Motor neuron (in vitro differentiated cells): ENCODE measurements at regions not wholly inside any gene's neighbourhood (a gene's known extent, or its start where the extent isn't known, plus 50 kb on each side); places are given as distances from the start of the nearest gene placed in this dataset.
"Not testable (repeated sequence)": the region's sequence is repeated elsewhere in the genome, so short reads cannot be mapped to it uniquely, and the experiment has no call there.

Source experiments
- ATAC-seq, 8 experiments: fragments of 200-7000 bp; cut with Tn5 transposase; replicated peaks in 6 of 8; 2 replicates each; pipeline ENCODE4 v1.8.0; 2021; ENCODE audit warnings: mild to moderate bottlenecking in 8 of 8, moderate library complexity in 8 of 8
- H3K27ac ChIP-seq, 2 donors: fragments of 250-450 bp; sonication (Bioruptor Pico); 2 replicates each; pipeline ENCODE4 v1.9.0; 2021; ENCODE audit warnings: antibody characterized with exemption in 2 of 2, mild to moderate bottlenecking in 2 of 2, moderate library complexity in 1 of 2
- H3K4me1 ChIP-seq, 2 donors: fragments of 250-450 bp; sonication (Bioruptor Pico); replicated peaks in 1 of 2; 2 replicates each; pipeline ENCODE4 v1.6.1; 2021; ENCODE audit warnings: antibody characterized with exemption in 2 of 2, mild to moderate bottlenecking in 2 of 2, moderate library complexity in 1 of 2
- H3K4me3 ChIP-seq, 5 donors: fragments of 250-450 bp; sonication (Bioruptor Pico); 2 replicates each; pipeline ENCODE4 v1.9.0; 2021; ENCODE audit warnings: antibody characterized with exemption in 5 of 5, mild to moderate bottlenecking in 5 of 5, moderate library complexity in 4 of 5
- WGBS, 10 experiments: fragments of 450-650 bp; shearing (Covaris generic); methylation state at CpG; one replicate each; pipeline ENCODE4 v1.0.0; 2022; 5-methylcytosine and 5-hydroxymethylcytosine counted together
- in situ Hi-C, 9 experiments: fragments of 400-800 bp; cut with MboI; loops; one replicate each; pipeline ENCODE4 v1.15.0; 2021; ENCODE audit warnings: low sequenced_read_pairs in 9 of 9, low pct_unique_long_range_greater_than_20kb in 2 of 9; ENCODE audit not compliant: unreplicated experiment in 9 of 9

- in situ Hi-C loops, result no loop called here
- H3K4me3 ChIP-seq, result no peak overlapping the region
- 0 to 93% (median 73%) methylated on average over 1 to 3 of the region's 4 CpGs for WGBS, 10 experiments
- ATAC-seq, result no peak
- no peak overlapping the region for H3K27ac ChIP-seq
- H3K4me1 ChIP-seq, result peaks cover 0 to 7% of the 10 kb centered on the region in 2 donors
These were observed 487.2 kb downstream of the SPATA31D1 start for GRCh38 chr9:82475584-82476301.

DNA sequence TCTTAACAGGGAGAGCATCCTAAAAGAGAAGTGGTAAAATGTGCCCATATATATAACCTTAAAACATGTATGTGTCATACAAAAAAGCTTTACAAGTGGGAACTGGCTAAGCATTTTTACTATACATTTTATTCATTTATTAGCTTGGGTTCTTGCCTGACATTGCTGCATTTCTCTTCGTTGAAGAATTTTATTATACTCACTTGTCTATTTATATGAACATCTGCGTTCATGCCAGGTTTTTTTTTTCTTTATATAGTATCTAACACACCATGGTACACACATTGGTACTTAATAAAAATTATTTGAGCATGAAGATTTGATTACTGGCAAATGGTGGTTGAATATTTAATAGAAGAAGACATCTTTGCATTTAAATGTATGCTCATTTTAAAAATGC lies 492.3 kb downstream of the SPATA31D1 start:
- no peak for ATAC-seq
- Histone ChIP-seq H3K4me1 (peaks cover 2 to 7% of the 10 kb centered on the region in 2 donors), H3K27ac (no peak overlapping the region), H3K4me3 (no peak overlapping the region)
- in situ Hi-C loops, result no loop called here
- WGBS, 10 experiments, result 20 to 90% (median 71%) methylated on average over 1 to 2 of the region's 2 CpGs

GRCh38 chr9:82487935-82488312 lies 499.4 kb downstream of the SPATA31D1 start:
- in situ Hi-C loops, result no loop called here
- ATAC-seq, result peak in 3 of 8 experiments; percentile 55 to 72 (median 56)

GRCh38 chr9:82488313-82489200 lies 500.0 kb downstream of the SPATA31D1 start:
- Histone ChIP-seq H3K27ac (no peak overlapping the region), H3K4me1 (peaks cover 20 to 23% of the 10 kb centered on the region in 2 donors), H3K4me3 (no peak overlapping the region)
- in situ Hi-C loops, result no loop called here
- peak; percentile 23 to 76 (median 49) for ATAC-seq
- WGBS, 10 experiments, result 0 to 90% (median 39%) methylated on average over 2 to 8 of the region's 8 CpGs

More at GRCh38 chr9:82487935-82488312, 499.4 kb downstream of the SPATA31D1 start:
- no peak overlapping the region for H3K4me3 ChIP-seq
- WGBS, 10 experiments, result 0 to 100% (median 80%) methylated on average over 1 to 2 of the region's 2 CpGs; no CpG with 5 or more reads in 1 of the 10 experiments
- no peak overlapping the region for H3K27ac ChIP-seq
- H3K4me1 ChIP-seq, result peaks cover 20 to 25% of the 10 kb centered on the region in 2 donors

DNA sequence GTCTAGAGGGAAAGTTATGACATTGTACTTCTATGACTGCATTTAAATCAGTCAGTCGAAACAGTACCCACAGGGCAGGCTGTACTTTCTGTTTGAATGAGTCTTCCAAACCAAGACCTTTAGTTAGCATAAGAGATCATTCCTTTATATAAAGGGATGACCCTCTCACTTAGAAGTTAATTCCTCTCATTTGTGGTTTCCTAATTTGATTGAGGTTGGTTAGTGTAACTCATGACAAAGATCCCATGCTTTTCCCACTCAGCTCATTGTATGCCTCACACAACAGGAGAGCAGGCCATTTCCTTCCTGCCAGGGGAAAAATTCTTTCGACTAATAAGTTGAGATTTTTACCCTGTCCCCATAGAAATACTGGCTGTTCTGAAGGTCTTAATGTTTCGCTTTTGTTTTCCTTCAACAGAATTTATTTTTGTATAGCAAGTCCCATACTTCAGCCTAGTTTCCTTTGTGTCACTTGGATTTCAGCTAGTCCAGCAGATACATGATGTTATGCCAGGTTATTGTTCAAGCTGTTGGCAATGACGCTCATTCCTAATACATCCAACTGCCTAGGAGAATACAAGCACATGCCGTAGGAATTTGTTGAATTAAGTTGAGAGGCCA lies 500.7 kb downstream of the SPATA31D1 start:
- WGBS, 10 experiments, result 12 to 81% (median 63%) methylated on average over 2 to 5 of the region's 5 CpGs
- Histone ChIP-seq H3K27ac (no peak overlapping the region), H3K4me1 (peaks cover 20 to 22% of the 10 kb centered on the region in 2 donors), H3K4me3 (no peak overlapping the region)
- in situ Hi-C loops, result no loop called here
- peak in 6 of 8 experiments; percentile 35 to 86 (median 72) for ATAC-seq

DNA sequence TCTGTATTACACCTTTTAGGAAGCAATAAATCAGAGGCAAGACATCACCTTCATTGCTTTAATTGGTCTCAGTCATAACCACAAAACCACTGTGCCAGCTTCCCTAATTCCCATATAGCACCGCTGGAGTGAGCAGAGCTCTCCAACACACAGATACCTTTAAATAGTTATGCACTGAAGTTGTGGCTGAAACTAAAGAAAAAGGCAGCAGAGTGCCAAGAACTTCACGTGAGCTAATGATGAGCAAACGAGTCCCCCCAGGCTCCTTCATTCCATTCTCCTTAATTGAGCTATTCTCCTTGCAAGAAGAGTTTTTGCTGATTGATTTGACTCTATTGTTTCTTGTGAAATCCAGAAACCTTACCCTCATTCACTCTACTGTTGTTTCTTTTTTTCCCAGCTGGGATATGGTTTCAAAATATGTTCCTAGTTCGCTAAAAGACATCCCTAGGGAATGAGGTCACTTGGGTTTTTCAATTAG lies 501.5 kb downstream of the SPATA31D1 start:
- peaks cover 20 to 22% of the 10 kb centered on the region in 2 donors for H3K4me1 ChIP-seq
- in situ Hi-C loops, result no loop called here
- H3K27ac ChIP-seq, result no peak overlapping the region
- WGBS, 10 experiments, result 13 to 86% (median 65%) methylated on average over 1 to 4 of the region's 4 CpGs
- no peak overlapping the region for H3K4me3 ChIP-seq
- peak in 2 of 8 experiments; percentile 17 to 19 for ATAC-seq

GRCh38 chr9:82490821-82491220 lies 502.2 kb downstream of the SPATA31D1 start:
- H3K27ac ChIP-seq, ATAC-seq, in situ Hi-C loops: not testable (repeated sequence)

DNA sequence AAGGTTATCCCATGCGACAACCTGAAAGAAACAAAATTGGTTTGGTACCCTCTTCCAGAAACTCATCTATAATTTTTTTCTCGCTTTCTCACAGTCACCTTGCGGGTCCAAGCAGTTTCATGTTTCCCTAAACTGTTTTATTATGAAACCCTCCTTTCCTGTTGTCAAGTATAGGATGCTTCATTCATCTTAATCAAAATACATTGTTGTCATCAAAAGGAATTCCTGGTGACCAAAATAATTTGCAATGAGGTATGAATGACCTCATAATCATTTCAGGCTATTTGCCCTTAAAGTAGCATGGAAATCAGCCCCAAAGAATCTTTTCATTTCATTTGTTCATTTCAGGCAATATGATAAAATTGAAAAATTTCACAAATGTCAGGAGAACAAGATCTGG lies 503.0 kb downstream of the SPATA31D1 start:
- 75 to 100% (median 94%) methylated on average over 2 to 3 of the region's 3 CpGs for WGBS, 10 experiments
- H3K4me1 ChIP-seq, result peaks cover 20 to 22% of the 10 kb centered on the region in 2 donors
- H3K4me3 ChIP-seq, result no peak overlapping the region
- H3K27ac ChIP-seq, result no peak overlapping the region
- no peak for ATAC-seq
- in situ Hi-C loops, result no loop called here

More at GRCh38 chr9:82490821-82491220, 502.2 kb downstream of the SPATA31D1 start:
- H3K4me3 ChIP-seq, result not testable (repeated sequence)
- H3K4me1 ChIP-seq, result peaks cover 20 to 22% of the 10 kb centered on the region in 2 donors
- WGBS, 10 experiments, result 71 to 100% (median 96%) methylated on average over 1 to 5 of the region's 5 CpGs; no CpG with 5 or more reads in 2 of the 10 experiments

DNA sequence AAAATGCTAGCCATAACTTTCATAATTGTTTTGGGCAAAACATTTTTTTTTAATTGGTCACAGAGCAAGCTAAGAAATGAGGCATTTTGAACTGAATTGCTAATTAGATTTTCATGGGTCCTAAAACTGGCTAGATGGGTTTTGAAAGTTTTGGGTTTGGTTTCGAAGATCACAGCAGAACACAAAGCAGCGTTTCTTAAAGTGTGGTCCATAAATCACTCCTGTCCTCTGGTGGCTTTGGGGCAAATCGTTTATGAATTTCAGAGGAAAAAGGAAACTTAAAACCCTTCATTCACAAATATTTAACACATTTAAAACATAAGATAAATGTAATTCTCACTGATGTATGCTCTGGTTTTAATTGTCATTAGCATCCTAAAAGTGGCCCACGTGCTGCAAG lies 503.7 kb downstream of the SPATA31D1 start:
- H3K27ac ChIP-seq, result no peak overlapping the region
- no peak overlapping the region for H3K4me3 ChIP-seq
- in situ Hi-C loops, result no loop called here
- peaks cover 20 to 22% of the 10 kb centered on the region in 2 donors for H3K4me1 ChIP-seq
- ATAC-seq, result no peak
- WGBS, 10 experiments, result 0 to 89% (median 38%) methylated on average over 2 to 4 of the region's 4 CpGs; no CpG with 5 or more reads in 1 of the 10 experiments

DNA sequence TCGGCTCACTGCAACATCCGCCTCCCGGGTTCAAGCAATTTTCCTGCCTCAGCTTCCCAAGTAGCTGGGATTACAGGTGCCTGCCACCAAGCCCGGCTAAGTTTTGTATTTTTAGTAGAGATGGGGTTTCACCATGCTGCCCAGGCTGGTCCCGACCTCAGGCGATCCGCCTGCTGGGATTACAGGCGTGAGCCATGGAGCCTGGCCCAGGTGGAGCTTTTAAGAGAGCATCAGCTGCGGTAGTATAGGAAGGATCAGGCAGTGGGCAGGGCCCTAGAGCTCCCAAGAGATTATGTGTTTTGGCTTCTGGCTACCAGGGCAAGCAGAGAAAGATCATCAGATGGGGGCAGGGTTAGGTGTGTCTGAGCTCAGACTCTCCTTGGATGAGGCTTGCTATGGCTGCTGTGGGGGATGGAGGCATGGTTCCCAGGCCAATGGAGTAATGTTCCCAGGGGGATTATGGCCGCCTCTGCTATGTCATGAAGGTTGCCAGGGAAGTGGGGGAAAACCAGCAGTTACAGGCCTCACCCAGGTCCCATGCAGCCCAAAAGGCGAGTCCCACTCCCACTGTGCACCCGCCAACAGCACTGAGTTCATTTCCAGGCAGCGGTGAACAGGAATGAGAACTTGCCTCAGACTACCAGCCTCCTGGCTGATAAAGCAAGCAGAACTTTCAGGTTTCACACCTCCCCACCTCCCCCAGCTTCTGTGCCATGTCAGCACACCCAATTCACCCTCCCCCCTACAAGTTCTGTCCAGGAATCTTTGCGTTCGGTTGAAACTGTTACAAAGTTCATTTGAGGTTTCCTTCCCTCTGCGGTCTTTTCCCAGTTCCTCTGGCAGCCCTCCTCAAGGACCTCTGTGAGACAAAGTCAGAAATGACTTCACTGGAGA lies 507.6 kb downstream of the SPATA31D1 start:
- in situ Hi-C loops, result no loop called here
- H3K4me1 ChIP-seq, result no peaks in the 10 kb centered on the region
- H3K27ac ChIP-seq, result no peak overlapping the region
- H3K4me3 ChIP-seq, result no peak overlapping the region
- no peak for ATAC-seq
- 57 to 100% (median 89%) methylated on average over 1 to 11 of the region's 16 CpGs; no CpG with 5 or more reads in 3 of the 10 experiments for WGBS, 10 experiments

GRCh38 chr9:82498541-82499317 lies 510.2 kb downstream of the SPATA31D1 start:
- ATAC-seq, result no peak
- Histone ChIP-seq H3K4me1 (no peaks in the 10 kb centered on the region), H3K27ac (no peak overlapping the region), H3K4me3 (no peak overlapping the region)
- WGBS, 10 experiments, result 7 to 100% (median 68%) methylated on average over 1 to 3 of the region's 3 CpGs
- in situ Hi-C loops, result no loop called here

DNA sequence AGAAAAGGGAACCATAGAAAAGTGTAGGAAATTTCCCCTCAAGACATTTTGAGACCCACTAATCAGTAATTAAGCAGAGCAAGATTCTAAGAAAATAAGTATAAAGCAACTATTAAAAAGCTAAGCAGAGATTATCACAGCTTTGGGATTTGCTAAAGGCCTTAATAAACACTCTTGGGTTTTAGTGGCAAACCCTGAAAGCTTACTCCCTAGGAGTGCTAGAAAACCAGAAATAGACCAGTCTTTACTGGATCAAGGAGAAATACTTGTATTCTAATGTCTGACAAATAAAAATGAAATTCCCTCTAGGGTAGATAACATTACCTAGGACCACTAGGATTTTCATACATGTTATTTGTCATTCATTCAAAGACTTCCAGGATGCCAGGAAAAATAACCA lies 510.8 kb downstream of the SPATA31D1 start:
- in situ Hi-C loops, result no loop called here

More for the DNA sequence above, 510.8 kb downstream of the SPATA31D1 start:
- no peak overlapping the region for H3K27ac ChIP-seq
- no peak overlapping the region for H3K4me3 ChIP-seq
- no peaks in the 10 kb centered on the region for H3K4me1 ChIP-seq
- ATAC-seq, result no peak
